Loucy (cell line): ENCODE measurements at regions not wholly inside any gene's neighbourhood (a gene's known extent, or its start where the extent isn't known, plus 50 kb on each side); places are given as distances from the start of the nearest gene placed in this dataset.

Source experiments
- EZH2phosphoT487 ChIP-seq: fragments of 200-600 bp; IDR thresholded peaks from 2 replicates; pipeline ENCODE4 v1.6.1; 2018; ENCODE audit warnings: antibody characterized with exemption, mild to moderate bottlenecking, moderate library complexity, borderline replicate concordance
- TF ChIP-seq, protein P1 (sequence below): fragments of 200-600 bp; sonication (generic); conservative IDR thresholded peaks from 2 replicates; pipeline ENCODE4 v1.5.1; 2014; ENCODE audit warnings: mild to moderate bottlenecking, antibody characterized with exemption, low read length

DNA sequence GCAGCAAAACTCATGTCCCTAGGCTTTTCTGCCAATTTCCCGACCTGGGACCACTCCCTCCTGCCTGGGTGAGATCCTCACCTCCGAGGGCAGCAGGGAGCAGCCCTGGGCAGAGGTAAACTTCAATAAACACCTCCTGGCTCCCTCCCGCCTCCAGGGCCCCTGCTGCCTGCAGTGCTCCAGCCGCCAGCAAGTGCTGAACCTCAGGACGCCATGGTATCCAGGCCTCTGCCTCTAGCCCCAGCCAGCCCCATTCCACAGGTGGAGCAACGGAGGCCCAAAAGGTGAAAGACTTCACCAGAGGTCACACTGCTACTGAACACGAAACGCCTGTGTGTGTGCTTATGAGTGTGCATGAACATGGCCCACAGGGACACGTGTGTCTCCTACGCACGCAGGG is 59.9 kb upstream of the LINGO1 start:
- TF ChIP-seq, protein P1, sequence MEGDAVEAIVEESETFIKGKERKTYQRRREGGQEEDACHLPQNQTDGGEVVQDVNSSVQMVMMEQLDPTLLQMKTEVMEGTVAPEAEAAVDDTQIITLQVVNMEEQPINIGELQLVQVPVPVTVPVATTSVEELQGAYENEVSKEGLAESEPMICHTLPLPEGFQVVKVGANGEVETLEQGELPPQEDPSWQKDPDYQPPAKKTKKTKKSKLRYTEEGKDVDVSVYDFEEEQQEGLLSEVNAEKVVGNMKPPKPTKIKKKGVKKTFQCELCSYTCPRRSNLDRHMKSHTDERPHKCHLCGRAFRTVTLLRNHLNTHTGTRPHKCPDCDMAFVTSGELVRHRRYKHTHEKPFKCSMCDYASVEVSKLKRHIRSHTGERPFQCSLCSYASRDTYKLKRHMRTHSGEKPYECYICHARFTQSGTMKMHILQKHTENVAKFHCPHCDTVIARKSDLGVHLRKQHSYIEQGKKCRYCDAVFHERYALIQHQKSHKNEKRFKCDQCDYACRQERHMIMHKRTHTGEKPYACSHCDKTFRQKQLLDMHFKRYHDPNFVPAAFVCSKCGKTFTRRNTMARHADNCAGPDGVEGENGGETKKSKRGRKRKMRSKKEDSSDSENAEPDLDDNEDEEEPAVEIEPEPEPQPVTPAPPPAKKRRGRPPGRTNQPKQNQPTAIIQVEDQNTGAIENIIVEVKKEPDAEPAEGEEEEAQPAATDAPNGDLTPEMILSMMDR = no peak
- TF ChIP-seq EZH2phosphoT487 = no peak
